ENCODE measurements at regions not wholly inside any gene's neighbourhood (a gene's known extent, or its start where the extent isn't known, plus 50 kb on each side); places are given as distances from the start of the nearest gene placed in this dataset.

GRCh38 chr5:168209997-168210396, 81.4 kb upstream of the WWC1 start:
- H3K4me3 ChIP-seq (replicated peaks; ENCODE audit: low read depth, low read length), result no peak overlapping the region
- no peak for DNase-seq (ENCODE audit: extremely low read depth, low read depth)
- no peak for TF ChIP-seq CTCF (IDR thresholded peaks at IDR 0.05; ENCODE audit: low read depth, low read length, missing control alignments)

GRCh38 chr5:168211245-168211644, 80.2 kb upstream of the WWC1 start:
- no peak for DNase-seq (ENCODE audit: extremely low read depth, low read depth)
- no peak for TF ChIP-seq CTCF (IDR thresholded peaks at IDR 0.05; ENCODE audit: low read depth, low read length, missing control alignments)
- no peak overlapping the region for H3K4me3 ChIP-seq (replicated peaks; ENCODE audit: low read depth, low read length)

GRCh38 chr5:168211936-168212335, 79.5 kb upstream of the WWC1 start:
- no peak overlapping the region for H3K4me3 ChIP-seq (replicated peaks; ENCODE audit: low read depth, low read length)
- no peak for TF ChIP-seq CTCF (IDR thresholded peaks at IDR 0.05; ENCODE audit: low read depth, low read length, missing control alignments)
- no peak for DNase-seq (ENCODE audit: extremely low read depth, low read depth)

- H3K4me3 ChIP-seq (replicated peaks; ENCODE audit: low read depth, low read length), result no peak overlapping the region
- no peak for DNase-seq (ENCODE audit: extremely low read depth, low read depth)
- no peak for TF ChIP-seq CTCF (IDR thresholded peaks at IDR 0.05; ENCODE audit: low read depth, low read length, missing control alignments)
These were observed 77.4 kb upstream of the WWC1 start for GRCh38 chr5:168214071-168214470.

GRCh38 chr5:168214886-168215285, 76.6 kb upstream of the WWC1 start:
- no peak for TF ChIP-seq CTCF (IDR thresholded peaks at IDR 0.05; ENCODE audit: low read depth, low read length, missing control alignments)
- H3K4me3 ChIP-seq (replicated peaks; ENCODE audit: low read depth, low read length), result no peak overlapping the region
- DNase-seq (ENCODE audit: extremely low read depth, low read depth), result no peak

- H3K4me3 ChIP-seq (replicated peaks; ENCODE audit: low read depth, low read length), result no peak overlapping the region
- DNase-seq (ENCODE audit: extremely low read depth, low read depth), result no peak
These were observed 75.8 kb upstream of the WWC1 start for GRCh38 chr5:168215646-168216045.

More at GRCh38 chr5:168215646-168216045, 75.8 kb upstream of the WWC1 start:
- TF ChIP-seq CTCF (IDR thresholded peaks at IDR 0.05; ENCODE audit: low read depth, low read length, missing control alignments), result no peak
